ENCODE measurements at regions not wholly inside any gene's neighbourhood (a gene's known extent, or its start where the extent isn't known, plus 50 kb on each side); places are given as distances from the start of the nearest gene placed in this dataset.
"Not testable (repeated sequence)": the region's sequence is repeated elsewhere in the genome, so short reads cannot be mapped to it uniquely, and the experiment has no call there.

- peaks cover 3 to 14% of the 10 kb centered on the region in 2 donors for H3K27me3 Mint-ChIP-seq
- H3K9me3 Mint-ChIP-seq: peaks cover 5% of the 10 kb centered on the region
- no peak for DNase-seq (ENCODE audit: low spot score)
- no peaks in the 10 kb centered on the region for H3K36me3 Mint-ChIP-seq
- no peak for ATAC-seq
- no peak overlapping the region for H3K4me3 Mint-ChIP-seq
- H3K27ac Mint-ChIP-seq: no peak overlapping the region
- no peaks in the 10 kb centered on the region for H3K4me1 Mint-ChIP-seq (ENCODE audit: low read depth in 2 of 2)
Measured at GRCh38 chr6:88520017-88520338, 353.8 kb upstream of the CNR1 start.

- DNase-seq (ENCODE audit: low spot score): no peak
- no peak for ATAC-seq
- Mint-ChIP-seq H3K36me3 (no peaks in the 10 kb centered on the region), H3K27ac (no peak overlapping the region), H3K4me3 (no peak overlapping the region), H3K27me3 (peaks cover 3 to 14% of the 10 kb centered on the region in 2 donors), H3K4me1 (ENCODE audit: low read depth in 2 of 2) (no peaks in the 10 kb centered on the region), H3K9me3 (peaks cover 5% of the 10 kb centered on the region)
Measured at GRCh38 chr6:88519301-88520016, 353.3 kb upstream of the CNR1 start.

DNA sequence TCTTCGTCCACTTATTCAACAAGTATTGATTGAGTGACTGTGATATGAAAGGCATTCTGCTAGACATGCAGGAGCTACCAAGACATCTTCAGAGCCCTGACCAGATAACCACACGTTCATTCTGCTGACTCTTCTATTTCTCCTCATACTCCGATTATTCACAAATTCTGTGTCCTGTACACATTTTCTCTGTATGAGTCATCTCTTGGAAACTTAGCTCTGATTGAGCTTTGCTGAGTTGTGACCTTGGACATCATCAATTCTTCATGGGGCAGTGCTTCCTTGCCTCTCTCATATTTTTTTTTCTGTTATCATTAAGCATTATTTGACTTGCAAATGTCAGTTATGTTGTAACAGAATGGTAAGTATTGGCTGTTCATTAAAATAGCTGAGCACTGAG lies 351.6 kb upstream of the CNR1 start:
- Mint-ChIP-seq H3K4me1 (ENCODE audit: low read depth in 2 of 2) (no peaks in the 10 kb centered on the region), H3K9me3 (peaks cover 5% of the 10 kb centered on the region), H3K27ac (no peak overlapping the region), H3K27me3 (peaks cover 5 to 20% of the 10 kb centered on the region in 2 donors), H3K36me3 (no peaks in the 10 kb centered on the region), H3K4me3 (no peak overlapping the region)
- no peak for DNase-seq (ENCODE audit: low spot score)
- no peak for ATAC-seq

DNA sequence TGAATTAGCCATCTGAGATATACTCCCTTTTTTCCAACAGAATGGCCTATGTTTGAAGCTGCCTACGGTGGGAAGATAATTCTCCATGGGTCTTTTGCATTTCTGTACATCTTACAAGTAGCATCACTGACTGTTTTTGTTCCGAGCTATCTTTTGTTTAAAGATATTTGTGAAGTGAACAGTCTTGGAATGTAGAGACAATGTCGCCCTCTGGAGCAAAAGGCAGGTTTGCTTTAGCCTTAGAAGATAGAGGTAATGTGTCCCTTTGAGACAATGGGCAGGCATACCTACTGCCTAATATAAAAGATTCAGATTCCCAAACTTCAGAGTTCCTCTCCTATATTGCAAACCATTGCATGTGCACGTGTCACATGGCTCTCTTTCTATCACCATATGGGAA lies 347.8 kb upstream of the CNR1 start:
- Mint-ChIP-seq H3K27me3 (peaks cover 2 to 25% of the 10 kb centered on the region in 2 donors), H3K4me3 (no peak overlapping the region), H3K36me3 (no peaks in the 10 kb centered on the region), H3K27ac (no peak overlapping the region), H3K9me3 (no peaks in the 10 kb centered on the region), H3K4me1 (ENCODE audit: low read depth in 2 of 2) (no peaks in the 10 kb centered on the region)
- no peak for DNase-seq (ENCODE audit: low spot score)
- no peak for ATAC-seq

DNA sequence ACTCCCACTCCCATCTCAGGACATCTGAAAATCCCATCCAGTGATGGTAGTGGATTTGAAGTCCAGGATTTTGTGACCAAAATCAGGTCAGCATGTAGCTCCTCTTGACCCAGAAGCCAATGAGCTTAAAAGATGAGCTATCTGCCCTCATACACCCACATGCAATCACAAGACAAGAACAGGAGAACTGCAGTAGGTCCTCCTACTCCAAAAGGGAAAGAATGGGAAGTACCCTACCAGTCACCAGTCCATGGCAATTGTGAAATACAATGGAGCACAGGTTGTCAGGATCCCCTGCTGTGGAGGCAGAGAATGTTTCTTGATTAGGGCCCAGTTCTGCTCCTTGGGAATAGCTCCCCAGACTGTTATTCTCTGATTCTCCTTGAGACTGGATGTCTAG lies 347.3 kb upstream of the CNR1 start:
- Mint-ChIP-seq H3K4me3 (no peak overlapping the region), H3K9me3 (no peaks in the 10 kb centered on the region), H3K36me3 (no peaks in the 10 kb centered on the region), H3K27me3 (peaks cover 2 to 25% of the 10 kb centered on the region in 2 donors), H3K4me1 (ENCODE audit: low read depth in 2 of 2) (no peaks in the 10 kb centered on the region), H3K27ac (no peak overlapping the region)
- ATAC-seq (no peak), DNase-seq (ENCODE audit: low spot score) (no peak)

DNA sequence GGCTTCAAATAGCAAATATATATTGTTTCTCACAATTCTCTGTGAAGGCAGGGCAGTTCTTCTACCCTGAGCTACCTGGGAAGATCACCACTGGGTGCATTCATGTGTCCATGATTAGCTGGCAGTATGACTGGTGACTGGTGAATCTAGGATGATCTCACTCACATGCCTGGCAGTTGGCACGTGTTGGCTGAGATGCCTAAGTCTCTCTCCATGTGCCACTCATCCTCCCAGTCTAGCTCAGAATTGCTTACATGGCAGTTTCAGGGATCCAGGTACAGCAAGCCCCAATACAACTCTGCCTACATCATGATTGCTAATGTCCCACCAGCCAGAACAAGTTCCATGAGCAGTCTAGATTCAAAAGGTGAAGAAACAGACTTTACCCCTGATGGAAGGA lies 346.8 kb upstream of the CNR1 start:
- Mint-ChIP-seq H3K4me1 (ENCODE audit: low read depth in 2 of 2) (no peaks in the 10 kb centered on the region), H3K27me3 (peaks cover 2 to 23% of the 10 kb centered on the region in 2 donors), H3K4me3 (no peak overlapping the region), H3K9me3 (no peaks in the 10 kb centered on the region), H3K36me3 (no peaks in the 10 kb centered on the region), H3K27ac (no peak overlapping the region)
- ATAC-seq (no peak), DNase-seq (ENCODE audit: low spot score) (no peak)

GRCh38 chr6:88502391-88502790 lies 336.2 kb upstream of the CNR1 start:
- no peak overlapping the region for H3K4me3 Mint-ChIP-seq
- H3K4me1 Mint-ChIP-seq (ENCODE audit: low read depth in 2 of 2): no peaks in the 10 kb centered on the region
- H3K9me3 Mint-ChIP-seq: no peaks in the 10 kb centered on the region
- H3K27ac Mint-ChIP-seq: no peak overlapping the region
- no peaks in the 10 kb centered on the region for H3K36me3 Mint-ChIP-seq
- ATAC-seq (no peak), DNase-seq (ENCODE audit: low spot score) (no peak)
- peaks cover 0 to 9% of the 10 kb centered on the region in 2 donors for H3K27me3 Mint-ChIP-seq

GRCh38 chr6:88499845-88500699 lies 333.9 kb upstream of the CNR1 start:
- Mint-ChIP-seq H3K4me3 (no peak overlapping the region), H3K27ac (no peak overlapping the region), H3K4me1 (ENCODE audit: low read depth in 2 of 2) (no peaks in the 10 kb centered on the region), H3K9me3 (no peaks in the 10 kb centered on the region), H3K36me3 (no peaks in the 10 kb centered on the region), H3K27me3 (peaks cover 3 to 9% of the 10 kb centered on the region in 2 donors)
- DNase-seq (ENCODE audit: low spot score) (no peak), ATAC-seq (no peak)

GRCh38 chr6:88499436-88499835 lies 333.3 kb upstream of the CNR1 start:
- ATAC-seq: no peak
- DNase-seq (ENCODE audit: low spot score): no peak
- H3K4me3 Mint-ChIP-seq: no peak overlapping the region
- no peak overlapping the region for H3K27ac Mint-ChIP-seq
- H3K4me1 Mint-ChIP-seq (ENCODE audit: low read depth in 2 of 2): no peaks in the 10 kb centered on the region
- H3K27me3 Mint-ChIP-seq: peaks cover 5 to 11% of the 10 kb centered on the region in 2 donors
- H3K36me3 Mint-ChIP-seq: no peaks in the 10 kb centered on the region
- no peaks in the 10 kb centered on the region for H3K9me3 Mint-ChIP-seq

GRCh38 chr6:88497403-88497802 lies 331.3 kb upstream of the CNR1 start:
- H3K9me3 Mint-ChIP-seq; H3K4me1 Mint-ChIP-seq (ENCODE audit: low read depth in 2 of 2); DNase-seq (ENCODE audit: low spot score); H3K27ac Mint-ChIP-seq; H3K4me3 Mint-ChIP-seq; H3K36me3 Mint-ChIP-seq; ATAC-seq: not testable (repeated sequence)
- peaks cover 10 to 21% of the 10 kb centered on the region in 2 donors for H3K27me3 Mint-ChIP-seq

GRCh38 chr6:88494401-88495140 lies 328.4 kb upstream of the CNR1 start:
- Mint-ChIP-seq H3K27ac (no peak overlapping the region), H3K36me3 (no peaks in the 10 kb centered on the region), H3K4me3 (no peak overlapping the region), H3K4me1 (ENCODE audit: low read depth in 2 of 2) (no peaks in the 10 kb centered on the region), H3K9me3 (no peaks in the 10 kb centered on the region), H3K27me3 (peaks cover 13 to 20% of the 10 kb centered on the region in 2 donors)
- no peak for DNase-seq (ENCODE audit: low spot score)
- ATAC-seq: no peak

DNA sequence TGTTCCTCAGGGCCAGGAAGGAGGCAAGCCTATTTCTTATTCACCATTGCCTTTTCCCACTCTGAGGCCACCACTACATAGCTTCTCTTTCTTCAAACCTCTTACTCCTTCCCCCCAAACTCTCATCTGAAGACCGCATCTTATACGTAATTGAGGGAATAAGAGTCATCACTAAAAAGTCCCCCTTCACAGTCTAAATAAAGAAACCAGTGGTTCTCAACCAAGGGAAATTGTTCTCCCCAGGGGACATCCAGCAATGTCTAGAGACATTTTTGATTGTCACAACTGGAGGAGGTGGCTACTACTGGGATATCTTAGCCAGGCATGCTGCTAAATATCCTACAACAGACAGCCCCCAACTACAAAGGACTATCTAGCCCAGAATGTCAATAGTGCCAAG lies 327.6 kb upstream of the CNR1 start:
- Mint-ChIP-seq H3K36me3 (no peaks in the 10 kb centered on the region), H3K4me3 (no peak overlapping the region), H3K27ac (no peak overlapping the region), H3K9me3 (no peaks in the 10 kb centered on the region), H3K27me3 (peaks cover 13 to 20% of the 10 kb centered on the region in 2 donors), H3K4me1 (ENCODE audit: low read depth in 2 of 2) (no peaks in the 10 kb centered on the region)
- no peak for DNase-seq (ENCODE audit: low spot score)
- ATAC-seq: peak; percentile 36 to 38

DNA sequence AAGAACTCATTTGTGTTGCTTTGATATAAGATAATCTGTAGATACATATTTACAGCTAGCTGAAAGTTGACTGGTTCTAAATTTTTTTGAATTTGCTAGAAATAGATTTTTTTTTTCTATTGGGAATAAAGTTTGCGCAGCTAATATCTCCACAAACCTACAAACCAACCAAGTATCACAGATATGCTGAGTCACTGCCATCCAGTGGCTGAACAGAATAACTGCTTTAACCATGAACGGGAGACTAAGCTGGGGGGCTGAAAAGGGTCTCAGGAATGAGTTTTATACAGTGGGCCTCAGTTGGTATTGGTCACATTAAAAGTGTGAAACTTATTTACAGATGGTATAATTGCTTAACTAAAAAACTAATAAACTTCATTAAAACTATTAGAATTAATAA lies 326.7 kb upstream of the CNR1 start:
- Mint-ChIP-seq H3K27ac (no peak overlapping the region), H3K4me3 (no peak overlapping the region), H3K36me3 (no peaks in the 10 kb centered on the region), H3K4me1 (ENCODE audit: low read depth in 2 of 2) (no peaks in the 10 kb centered on the region), H3K9me3 (no peaks in the 10 kb centered on the region), H3K27me3 (peaks cover 13 to 20% of the 10 kb centered on the region in 2 donors)
- no peak for ATAC-seq
- no peak for DNase-seq (ENCODE audit: low spot score)

GRCh38 chr6:88492241-88492640 lies 326.1 kb upstream of the CNR1 start:
- H3K9me3 Mint-ChIP-seq: no peaks in the 10 kb centered on the region
- H3K36me3 Mint-ChIP-seq: no peaks in the 10 kb centered on the region
- DNase-seq (ENCODE audit: low spot score) (no peak), ATAC-seq (no peak)
- peaks cover 13 to 20% of the 10 kb centered on the region in 2 donors for H3K27me3 Mint-ChIP-seq
- H3K4me3 Mint-ChIP-seq: no peak overlapping the region
- no peak overlapping the region for H3K27ac Mint-ChIP-seq
- H3K4me1 Mint-ChIP-seq (ENCODE audit: low read depth in 2 of 2): no peaks in the 10 kb centered on the region

All from natural killer cell treated with Interleukin-12 subunit alpha and Interleukin-12 subunit beta and Interleukin-15 and Interleukin-18, amount 100 ng/mL, for 72 hours (primary cell).